OCI-LY3 (cell line): ENCODE measurements at regions not wholly inside any gene's neighbourhood (a gene's known extent, or its start where the extent isn't known, plus 50 kb on each side); places are given as distances from the start of the nearest gene placed in this dataset.

ENCODE experiments used
- EZH2phosphoT487 ChIP-seq: fragments of 200-600 bp; shearing (Covaris generic); IDR thresholded peaks from 2 replicates; pipeline ENCODE4 v1.6.1; 2018; ENCODE audit warnings: antibody characterized with exemption, mixed run types, low read depth
- TF ChIP-seq, protein P1 (sequence below): fragments of 200-600, 300-600 bp; sonication (generic); IDR thresholded peaks from 2 replicates; pipeline ENCODE4 v1.5.1; 2014; ENCODE audit warnings: antibody characterized with exemption, low read length, low read depth

DNA sequence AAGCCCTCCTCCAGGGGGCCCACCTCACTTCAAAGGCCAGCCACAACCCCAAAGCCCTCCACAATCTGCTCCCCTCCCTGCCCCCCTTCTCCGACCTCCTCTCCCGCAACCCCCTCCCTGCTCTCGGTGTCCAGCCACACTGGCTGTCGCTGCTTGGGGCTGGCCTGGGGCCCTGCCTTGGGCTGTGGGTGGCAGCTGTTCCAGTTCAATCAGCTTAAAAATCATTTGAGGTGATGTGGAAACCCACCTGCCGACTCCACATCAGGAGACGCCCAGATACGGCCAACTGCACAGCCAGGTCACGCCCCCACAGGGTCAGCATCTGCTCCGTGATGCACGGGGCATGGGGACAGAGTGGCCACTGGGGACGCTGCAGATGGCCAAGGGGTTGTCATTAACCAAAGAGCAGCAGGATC, 107.0 kb upstream of the MVB12B start:
- TF ChIP-seq, protein P1, sequence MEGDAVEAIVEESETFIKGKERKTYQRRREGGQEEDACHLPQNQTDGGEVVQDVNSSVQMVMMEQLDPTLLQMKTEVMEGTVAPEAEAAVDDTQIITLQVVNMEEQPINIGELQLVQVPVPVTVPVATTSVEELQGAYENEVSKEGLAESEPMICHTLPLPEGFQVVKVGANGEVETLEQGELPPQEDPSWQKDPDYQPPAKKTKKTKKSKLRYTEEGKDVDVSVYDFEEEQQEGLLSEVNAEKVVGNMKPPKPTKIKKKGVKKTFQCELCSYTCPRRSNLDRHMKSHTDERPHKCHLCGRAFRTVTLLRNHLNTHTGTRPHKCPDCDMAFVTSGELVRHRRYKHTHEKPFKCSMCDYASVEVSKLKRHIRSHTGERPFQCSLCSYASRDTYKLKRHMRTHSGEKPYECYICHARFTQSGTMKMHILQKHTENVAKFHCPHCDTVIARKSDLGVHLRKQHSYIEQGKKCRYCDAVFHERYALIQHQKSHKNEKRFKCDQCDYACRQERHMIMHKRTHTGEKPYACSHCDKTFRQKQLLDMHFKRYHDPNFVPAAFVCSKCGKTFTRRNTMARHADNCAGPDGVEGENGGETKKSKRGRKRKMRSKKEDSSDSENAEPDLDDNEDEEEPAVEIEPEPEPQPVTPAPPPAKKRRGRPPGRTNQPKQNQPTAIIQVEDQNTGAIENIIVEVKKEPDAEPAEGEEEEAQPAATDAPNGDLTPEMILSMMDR: no peak
- TF ChIP-seq EZH2phosphoT487: no peak
